D721Med (cell line): ENCODE measurements at regions not wholly inside any gene's neighbourhood (a gene's known extent, or its start where the extent isn't known, plus 50 kb on each side); places are given as distances from the start of the nearest gene placed in this dataset.
"Not testable (repeated sequence)": the region's sequence is repeated elsewhere in the genome, so short reads cannot be mapped to it uniquely, and the experiment has no call there.

Experiments used
- DNase-seq: peaks from one replicate; pipeline ENCODE4 v3.0.0; 2011; ENCODE audit warnings: low spot score; ENCODE audit not compliant: insufficient read length
- FAIRE-seq: peaks from 2 replicates; lab custom pipeline; 2011; peaks lifted over from hg19 to GRCh38; lab: Jason Lieb, UNC
- CTCF ChIP-seq: IDR thresholded peaks from 2 replicates; pipeline ENCODE4 v1.5.1; 2012; ENCODE audit warnings: mild to moderate bottlenecking, control low read depth; ENCODE audit not compliant: insufficient read depth; ENCODE audit errors: missing control alignments

GRCh38 chr1:144516172-144516571 lies 54.7 kb upstream of the NBPF15 start:
- not testable (repeated sequence) for FAIRE-seq

GRCh38 chr1:144516906-144517305 lies 55.4 kb upstream of the NBPF15 start:
- DNase-seq, FAIRE-seq: not testable (repeated sequence)

More at GRCh38 chr1:144516172-144516571, 54.7 kb upstream of the NBPF15 start:
- DNase-seq: not testable (repeated sequence)

DNA sequence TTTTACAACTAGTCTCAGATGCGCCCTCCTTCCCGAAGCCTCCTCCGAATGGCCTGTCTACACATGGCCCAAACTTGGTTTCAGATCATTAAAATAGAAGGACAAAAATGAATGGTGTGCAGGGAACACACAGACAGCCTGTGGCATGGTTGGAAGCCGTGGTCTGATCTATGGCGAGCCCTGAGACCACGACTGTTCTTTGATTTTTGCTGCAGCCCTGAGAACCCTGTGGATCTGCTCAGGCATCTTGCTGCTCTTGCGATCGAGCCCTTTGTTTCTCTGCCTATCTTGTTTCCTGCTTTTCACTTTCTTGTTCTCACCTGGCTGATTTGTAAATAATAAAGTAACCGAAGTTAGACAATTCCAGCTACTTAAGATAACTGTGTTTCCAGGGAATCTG lies 57.0 kb upstream of the NBPF15 start:
- DNase-seq, FAIRE-seq: not testable (repeated sequence)

DNA sequence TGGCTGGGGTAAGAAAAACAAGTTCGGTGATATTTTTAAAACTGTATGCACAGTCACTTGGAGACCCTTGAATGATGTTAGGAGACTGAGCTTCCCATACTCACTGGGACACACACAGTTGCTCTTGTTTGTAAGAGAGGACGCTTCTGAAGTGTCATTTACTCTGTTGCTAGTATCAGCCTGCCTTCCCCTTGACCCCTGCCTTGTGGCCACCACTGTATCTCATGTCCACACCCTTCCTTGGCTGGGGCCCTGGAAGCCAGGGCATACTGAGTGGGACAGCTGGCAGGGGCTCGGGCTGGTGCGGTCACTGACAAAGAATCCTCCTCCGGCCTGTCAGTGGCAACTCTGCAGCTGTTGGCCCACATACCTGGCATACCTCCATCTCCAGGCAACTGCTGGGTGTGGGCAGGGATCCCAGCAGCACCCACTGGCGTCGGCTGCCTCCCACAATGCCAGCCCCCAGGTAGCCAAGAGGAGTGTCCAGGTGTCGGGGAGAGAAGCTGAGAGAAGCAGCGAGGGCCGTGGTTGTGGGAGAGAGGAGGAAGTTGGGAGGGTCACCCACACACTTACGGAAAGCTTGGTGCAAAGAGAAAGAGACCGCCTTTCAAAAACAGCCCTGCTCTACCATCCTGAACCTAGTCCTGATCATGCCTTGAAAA lies 58.2 kb upstream of the NBPF15 start:
- not testable (repeated sequence) for DNase-seq, FAIRE-seq

- FAIRE-seq: not testable (repeated sequence)
- peak; percentile 14 for DNase-seq
Measured at GRCh38 chr1:144523661-144524407, 62.4 kb upstream of the NBPF15 start.

DNA sequence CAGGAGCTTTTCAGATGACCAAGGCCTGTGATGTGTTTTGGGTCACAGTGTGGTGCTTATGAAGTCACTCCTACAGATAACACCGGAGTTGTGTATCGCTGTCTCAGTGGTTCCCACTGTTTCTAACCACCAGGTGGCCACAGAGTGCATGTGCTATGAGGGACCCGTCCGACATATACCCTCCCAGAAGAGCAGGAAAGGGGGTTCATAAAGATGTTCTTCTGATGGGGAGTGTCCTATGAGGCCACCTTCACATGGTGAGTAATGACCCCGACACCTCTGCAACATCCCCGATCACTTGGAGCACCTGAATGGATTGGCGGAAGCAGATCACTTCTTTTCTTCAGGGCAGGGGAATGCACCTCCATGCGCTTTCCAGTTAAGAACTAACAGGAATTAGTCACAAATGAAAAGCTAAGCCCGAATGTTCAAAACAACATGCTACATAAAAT lies 60.5 kb upstream of the PPIAL4F start:
- peak; percentile 22 for TF ChIP-seq CTCF
- not testable (repeated sequence) for FAIRE-seq, DNase-seq

GRCh38 chr1:144533480-144533879 lies 59.2 kb upstream of the PPIAL4F start:
- not testable (repeated sequence) for FAIRE-seq, DNase-seq

DNA sequence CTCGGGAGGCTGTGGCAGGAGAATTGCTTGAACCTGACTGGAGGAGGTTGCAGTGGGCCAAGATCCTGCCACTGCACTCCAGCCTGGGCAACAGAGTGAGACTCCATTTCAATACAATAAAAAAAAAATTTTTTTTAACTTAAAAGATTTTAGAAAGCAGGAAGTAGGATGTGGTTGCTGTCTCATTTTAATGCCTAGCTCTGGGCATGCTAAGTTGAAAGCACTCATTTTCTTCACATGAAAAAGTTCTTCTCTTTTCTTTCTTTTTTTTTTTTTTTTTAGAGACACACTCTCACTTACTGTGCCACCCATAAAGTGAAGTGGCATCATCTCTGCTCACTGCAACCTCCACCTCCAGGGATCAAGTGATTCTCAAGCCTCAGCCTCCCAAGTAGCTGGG lies 58.4 kb upstream of the PPIAL4F start:
- not testable (repeated sequence) for DNase-seq, FAIRE-seq

DNA sequence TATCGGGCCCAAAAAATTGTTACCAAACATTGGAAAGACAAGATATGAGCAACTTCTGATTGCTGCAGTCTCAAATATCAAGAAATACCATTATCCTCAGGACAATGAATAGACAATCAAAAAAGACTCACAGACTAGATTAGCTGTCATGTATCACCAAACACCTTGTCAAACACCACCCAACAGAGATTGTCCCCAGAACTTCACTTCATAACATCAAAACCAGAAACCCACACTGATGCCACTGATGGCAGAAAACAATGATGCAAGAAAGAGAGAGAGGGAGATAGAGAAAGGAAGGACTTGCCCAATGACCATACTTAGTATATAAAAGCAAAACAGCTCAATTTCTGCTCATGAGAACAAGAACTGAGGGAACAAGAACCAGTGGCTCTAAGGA lies 56.0 kb upstream of the PPIAL4F start:
- DNase-seq, FAIRE-seq: not testable (repeated sequence)

DNA sequence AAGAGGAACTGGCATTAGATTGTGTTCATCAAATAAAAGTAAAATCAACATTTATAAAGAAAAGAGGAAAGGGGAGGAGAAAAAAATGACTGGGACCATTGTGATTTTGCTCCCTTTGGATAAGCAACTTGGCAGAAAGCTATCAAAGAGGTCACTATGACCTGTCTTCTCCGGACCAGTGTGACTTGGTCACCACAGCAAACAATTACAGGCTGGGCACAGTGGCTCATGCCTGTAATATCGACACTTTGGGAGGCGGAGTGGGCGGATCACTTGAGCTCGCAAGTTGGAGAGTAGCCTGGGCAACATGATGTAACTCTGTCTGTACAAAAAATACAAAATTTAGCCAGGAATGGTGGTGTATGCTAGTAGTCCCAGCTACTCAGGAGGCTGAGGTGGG lies 55.5 kb upstream of the PPIAL4F start:
- not testable (repeated sequence) for FAIRE-seq

DNA sequence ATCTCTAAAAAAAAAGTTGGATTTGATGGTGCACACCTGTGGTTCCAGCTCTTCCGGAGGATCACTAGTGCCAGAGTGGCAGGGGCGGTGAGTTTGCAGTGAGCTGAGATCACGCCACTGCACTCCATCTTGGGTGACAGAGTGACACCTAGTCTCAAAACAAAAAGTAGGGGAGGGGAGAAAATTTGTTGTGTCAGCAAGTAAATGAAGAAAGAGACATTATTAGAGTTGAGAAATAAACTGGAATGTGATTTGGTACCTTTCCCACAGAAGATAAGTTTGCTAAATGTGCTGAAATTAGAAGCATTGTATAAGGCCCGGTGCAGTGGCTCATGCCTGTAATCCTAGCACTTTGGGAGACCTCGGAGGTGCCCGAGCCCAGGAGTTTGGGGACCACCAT lies 54.0 kb upstream of the PPIAL4F start:
- not testable (repeated sequence) for FAIRE-seq, DNase-seq

More for the DNA sequence above, 55.5 kb upstream of the PPIAL4F start:
- not testable (repeated sequence) for DNase-seq

DNA sequence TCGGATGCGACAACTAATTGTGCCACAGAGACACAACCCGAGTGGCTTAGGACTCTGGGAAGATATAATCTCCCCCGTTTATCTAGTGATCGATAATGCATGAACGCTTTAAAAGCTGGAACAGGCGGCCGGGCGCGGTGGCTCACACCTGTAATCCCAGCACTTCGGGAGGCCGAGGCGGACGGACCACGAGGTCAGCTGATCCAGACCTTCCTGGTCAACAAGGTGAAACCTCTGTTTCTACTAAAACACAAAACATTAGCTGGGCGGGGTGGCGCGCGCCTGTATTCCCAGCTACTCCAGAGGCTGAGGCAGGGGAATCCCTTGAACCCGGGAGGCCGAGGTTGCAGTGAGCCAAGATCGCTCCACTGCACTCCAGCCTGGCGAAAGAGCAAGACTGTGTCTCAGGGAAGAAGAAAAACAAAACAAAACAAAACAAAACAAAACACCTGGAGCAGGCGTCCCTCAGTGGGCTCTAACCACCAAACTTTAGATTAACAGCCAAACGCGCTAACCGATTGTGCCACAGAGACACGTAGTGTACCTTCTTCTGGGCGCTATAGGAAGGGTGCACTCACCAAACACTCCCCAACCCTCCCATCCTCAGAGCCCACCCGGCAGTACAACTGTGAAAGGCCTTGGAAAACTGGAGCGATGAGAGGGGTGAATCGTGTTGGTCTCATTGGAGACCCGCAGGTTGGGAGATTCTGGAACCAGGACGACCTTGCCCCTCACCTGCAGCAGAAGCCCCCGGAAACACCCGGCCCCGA lies 53.3 kb upstream of the PPIAL4F start:
- DNase-seq, FAIRE-seq: not testable (repeated sequence)
